ENCODE measurements at regions not wholly inside any gene's neighbourhood (a gene's known extent, or its start where the extent isn't known, plus 50 kb on each side); places are given as distances from the start of the nearest gene placed in this dataset.

DNA sequence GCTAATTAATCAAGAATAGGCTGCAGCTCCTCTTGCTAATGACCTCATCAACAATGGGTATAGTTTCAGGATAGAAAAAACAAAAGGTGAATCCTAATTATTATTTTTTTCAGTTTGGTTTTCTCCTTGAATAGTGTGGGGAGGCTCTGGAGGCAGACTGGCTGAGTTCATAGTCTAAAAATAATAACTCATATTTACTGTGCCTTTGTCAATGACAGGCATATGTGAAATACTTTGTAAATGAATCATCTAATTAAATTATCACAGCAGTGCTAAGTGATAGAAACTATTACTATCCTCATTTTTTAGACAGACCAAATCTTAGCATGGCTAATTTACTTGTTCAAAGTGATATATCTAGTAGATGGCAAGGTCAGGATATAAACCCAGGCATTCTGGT lies 1261.0 kb upstream of the SLC10A2 start:
- DNase-seq (ENCODE audit: low read depth in 2 of 2): peak in 1 of 2 donors; percentile 26
- Histone ChIP-seq H3K4me3 (replicated peaks in 1 of 4; ENCODE audit: control extremely low read depth in 1 of 4, insufficient read depth in 1 of 4, low read depth in 3 of 4, low read length in 4 of 4) (no peak overlapping the region), H3K9ac (ENCODE audit: insufficient read depth, low read length) (no peak overlapping the region), H4K20me1 (ENCODE audit: control insufficient read depth, extremely low read depth, insufficient read depth, low read length) (no peaks in the 10 kb centered on the region), H3K4me2 (ENCODE audit: extremely low read depth, insufficient read depth, low read length) (no peak overlapping the region), H3K4me1 (ENCODE audit: control insufficient read depth, extremely low read depth, insufficient read depth, low read length) (no peaks in the 10 kb centered on the region), H3K27ac (ENCODE audit: insufficient read depth, low read length) (no peak overlapping the region), H3K9me3 (ENCODE audit: control insufficient read depth, insufficient read depth, low read depth, low read length) (no peaks in the 10 kb centered on the region), H3K79me2 (ENCODE audit: control insufficient read depth, insufficient read depth, low read length) (no peaks in the 10 kb centered on the region), H2AFZ (ENCODE audit: low read length) (no peak overlapping the region), H3K27me3 (ENCODE audit: control insufficient read depth, insufficient read depth, low read length) (no peaks in the 10 kb centered on the region), H3K36me3 (ENCODE audit: control insufficient read depth, insufficient read depth, low read length) (no peaks in the 10 kb centered on the region)
- TF ChIP-seq EZH2 (IDR thresholded peaks at IDR 0.05; ENCODE audit: low read length, missing control alignments) (no peak), CTCF (conservative IDR thresholded peaks at IDR 0.05 in 1 of 2, IDR thresholded peaks at IDR 0.05 in 1 of 2; ENCODE audit: low read depth in 1 of 2, low read length in 2 of 2) (no peak)

DNA sequence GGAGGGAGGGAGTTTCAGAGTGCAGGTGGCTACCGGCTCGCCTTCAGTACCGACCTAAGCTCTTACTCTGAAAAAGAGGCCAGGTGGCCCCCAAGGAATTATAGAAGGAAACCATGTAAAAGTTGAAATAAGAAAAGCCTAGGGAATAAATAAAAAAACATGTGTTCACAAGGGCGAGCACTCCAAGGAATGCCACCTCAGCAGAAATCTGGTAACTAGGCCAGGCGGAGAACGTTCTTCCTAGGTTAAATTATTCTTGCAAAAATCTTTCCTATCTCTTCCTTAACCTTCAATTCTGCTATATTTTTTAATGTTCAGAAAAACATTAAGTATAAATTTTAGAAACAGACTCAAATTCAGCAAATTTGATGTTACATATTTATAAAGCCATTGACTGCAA lies 1260.3 kb upstream of the SLC10A2 start:
- Histone ChIP-seq H3K27ac (ENCODE audit: insufficient read depth, low read length) (no peak overlapping the region), H3K4me3 (replicated peaks in 1 of 4; ENCODE audit: control extremely low read depth in 1 of 4, insufficient read depth in 1 of 4, low read depth in 3 of 4, low read length in 4 of 4) (no peak overlapping the region), H3K9me3 (ENCODE audit: control insufficient read depth, insufficient read depth, low read depth, low read length) (no peaks in the 10 kb centered on the region), H4K20me1 (ENCODE audit: control insufficient read depth, extremely low read depth, insufficient read depth, low read length) (no peaks in the 10 kb centered on the region), H3K27me3 (ENCODE audit: control insufficient read depth, insufficient read depth, low read length) (no peaks in the 10 kb centered on the region), H3K4me2 (ENCODE audit: extremely low read depth, insufficient read depth, low read length) (no peak overlapping the region), H3K4me1 (ENCODE audit: control insufficient read depth, extremely low read depth, insufficient read depth, low read length) (no peaks in the 10 kb centered on the region), H3K9ac (ENCODE audit: insufficient read depth, low read length) (no peak overlapping the region), H3K79me2 (ENCODE audit: control insufficient read depth, insufficient read depth, low read length) (no peaks in the 10 kb centered on the region), H2AFZ (ENCODE audit: low read length) (no peak overlapping the region), H3K36me3 (ENCODE audit: control insufficient read depth, insufficient read depth, low read length) (no peaks in the 10 kb centered on the region)
- no peak for DNase-seq (ENCODE audit: low read depth in 2 of 2)
- TF ChIP-seq EZH2 (IDR thresholded peaks at IDR 0.05; ENCODE audit: low read length, missing control alignments): no peak
- TF ChIP-seq CTCF (conservative IDR thresholded peaks at IDR 0.05 in 1 of 2, IDR thresholded peaks at IDR 0.05 in 1 of 2; ENCODE audit: low read depth in 1 of 2, low read length in 2 of 2): no peak

- Histone ChIP-seq H3K27ac (ENCODE audit: insufficient read depth, low read length) (no peak overlapping the region), H3K9me3 (ENCODE audit: control insufficient read depth, insufficient read depth, low read depth, low read length) (no peaks in the 10 kb centered on the region)
Measured at GRCh38 chr13:104321756-104322155, 1255.5 kb upstream of the SLC10A2 start.

More at GRCh38 chr13:104321756-104322155, 1255.5 kb upstream of the SLC10A2 start:
- H3K4me2 ChIP-seq (ENCODE audit: extremely low read depth, insufficient read depth, low read length): no peak overlapping the region
- no peaks in the 10 kb centered on the region for H3K79me2 ChIP-seq (ENCODE audit: control insufficient read depth, insufficient read depth, low read length)
- DNase-seq (ENCODE audit: low read depth in 2 of 2): no peak
- no peaks in the 10 kb centered on the region for H3K36me3 ChIP-seq (ENCODE audit: control insufficient read depth, insufficient read depth, low read length)
- H3K4me3 ChIP-seq (replicated peaks in 1 of 4; ENCODE audit: control extremely low read depth in 1 of 4, insufficient read depth in 1 of 4, low read depth in 3 of 4, low read length in 4 of 4): no peak overlapping the region
- no peaks in the 10 kb centered on the region for H3K4me1 ChIP-seq (ENCODE audit: control insufficient read depth, extremely low read depth, insufficient read depth, low read length)
- H2AFZ ChIP-seq (ENCODE audit: low read length): no peak overlapping the region
- H4K20me1 ChIP-seq (ENCODE audit: control insufficient read depth, extremely low read depth, insufficient read depth, low read length): no peaks in the 10 kb centered on the region
- no peaks in the 10 kb centered on the region for H3K27me3 ChIP-seq (ENCODE audit: control insufficient read depth, insufficient read depth, low read length)
- no peak for TF ChIP-seq CTCF (conservative IDR thresholded peaks at IDR 0.05 in 1 of 2, IDR thresholded peaks at IDR 0.05 in 1 of 2; ENCODE audit: low read depth in 1 of 2, low read length in 2 of 2)
- no peak for TF ChIP-seq EZH2 (IDR thresholded peaks at IDR 0.05; ENCODE audit: low read length, missing control alignments)
- no peak overlapping the region for H3K9ac ChIP-seq (ENCODE audit: insufficient read depth, low read length)
